ENCODE measurements at regions not wholly inside any gene's neighbourhood (a gene's known extent, or its start where the extent isn't known, plus 50 kb on each side); places are given as distances from the start of the nearest gene placed in this dataset.

DNA sequence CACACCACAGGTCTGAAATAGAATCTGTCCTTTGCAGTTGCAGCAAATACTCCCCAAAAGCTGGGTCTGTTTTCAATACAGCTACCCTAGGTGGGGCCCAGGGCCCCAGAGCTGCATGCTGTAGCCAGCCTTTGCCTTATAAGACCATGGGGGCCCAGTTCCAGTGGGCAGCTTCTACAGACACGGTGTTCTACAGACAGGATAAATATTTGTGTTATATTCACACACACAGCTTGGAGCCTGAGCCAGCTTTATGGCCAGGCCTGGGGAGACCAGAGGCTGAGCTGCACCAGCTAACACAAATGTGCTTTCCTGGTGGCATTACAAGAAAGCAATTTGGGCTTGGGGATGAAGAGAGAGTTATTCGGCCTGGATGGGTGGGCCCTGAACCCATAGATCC, 151.8 kb upstream of the NCAM1 start:
- no peaks in the 10 kb centered on the region for H3K4me1 ChIP-seq (ENCODE audit: low read length)
- H3K9me3 ChIP-seq (ENCODE audit: insufficient read depth, low read length): no peaks in the 10 kb centered on the region
- no peaks in the 10 kb centered on the region for H3K36me3 ChIP-seq (replicated peaks; ENCODE audit: low read depth, low read length)
- H2AFZ ChIP-seq (ENCODE audit: low read depth, low read length): no peak overlapping the region
- 0 out of 2 replicates have a peak, but pooled peaks cover 3% of the 10 kb centered on the region for H3K27me3 ChIP-seq (ENCODE audit: low read depth, low read length)
- no peak overlapping the region for H3K9ac ChIP-seq (ENCODE audit: low read length)
- H3K4me2 ChIP-seq (ENCODE audit: low read length): no peak overlapping the region
- H4K20me1 ChIP-seq (ENCODE audit: insufficient read depth, low read length): no peaks in the 10 kb centered on the region
- TF ChIP-seq, protein P1, sequence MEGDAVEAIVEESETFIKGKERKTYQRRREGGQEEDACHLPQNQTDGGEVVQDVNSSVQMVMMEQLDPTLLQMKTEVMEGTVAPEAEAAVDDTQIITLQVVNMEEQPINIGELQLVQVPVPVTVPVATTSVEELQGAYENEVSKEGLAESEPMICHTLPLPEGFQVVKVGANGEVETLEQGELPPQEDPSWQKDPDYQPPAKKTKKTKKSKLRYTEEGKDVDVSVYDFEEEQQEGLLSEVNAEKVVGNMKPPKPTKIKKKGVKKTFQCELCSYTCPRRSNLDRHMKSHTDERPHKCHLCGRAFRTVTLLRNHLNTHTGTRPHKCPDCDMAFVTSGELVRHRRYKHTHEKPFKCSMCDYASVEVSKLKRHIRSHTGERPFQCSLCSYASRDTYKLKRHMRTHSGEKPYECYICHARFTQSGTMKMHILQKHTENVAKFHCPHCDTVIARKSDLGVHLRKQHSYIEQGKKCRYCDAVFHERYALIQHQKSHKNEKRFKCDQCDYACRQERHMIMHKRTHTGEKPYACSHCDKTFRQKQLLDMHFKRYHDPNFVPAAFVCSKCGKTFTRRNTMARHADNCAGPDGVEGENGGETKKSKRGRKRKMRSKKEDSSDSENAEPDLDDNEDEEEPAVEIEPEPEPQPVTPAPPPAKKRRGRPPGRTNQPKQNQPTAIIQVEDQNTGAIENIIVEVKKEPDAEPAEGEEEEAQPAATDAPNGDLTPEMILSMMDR (IDR thresholded peaks at IDR 0.05; ENCODE audit: low read depth, low read length): no peak
- TF ChIP-seq EZH2phosphoT487 (IDR thresholded peaks at IDR 0.05; ENCODE audit: low read depth): no peak
- no peak overlapping the region for H3K4me3 ChIP-seq (ENCODE audit: low read length)
- no peaks in the 10 kb centered on the region for H3K79me2 ChIP-seq (ENCODE audit: low read length)
- H3K27ac ChIP-seq (ENCODE audit: low read length): no peak overlapping the region

DNA sequence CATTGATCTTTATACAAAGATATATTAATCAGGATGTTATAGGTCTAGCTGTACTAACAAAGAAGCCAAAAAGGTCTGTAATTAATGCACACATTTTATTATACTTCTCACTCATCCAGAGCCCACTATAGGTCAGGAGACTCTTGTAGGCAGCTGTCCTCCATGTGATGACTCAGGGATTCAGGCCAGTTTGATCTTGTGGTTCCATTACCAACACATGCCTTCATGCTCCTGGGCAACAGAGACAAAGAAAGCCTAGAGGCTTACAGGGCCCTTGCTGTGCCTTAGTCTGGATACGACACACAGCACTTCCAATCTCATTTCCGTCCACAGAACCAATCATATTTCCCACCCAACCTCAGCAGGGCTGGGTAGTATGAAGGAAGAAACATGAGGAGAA, 150.3 kb upstream of the NCAM1 start:
- Histone ChIP-seq H3K4me3 (ENCODE audit: low read length) (no peak overlapping the region), H3K36me3 (replicated peaks; ENCODE audit: low read depth, low read length) (no peaks in the 10 kb centered on the region), H3K79me2 (ENCODE audit: low read length) (no peaks in the 10 kb centered on the region), H4K20me1 (ENCODE audit: insufficient read depth, low read length) (no peaks in the 10 kb centered on the region), H3K4me1 (ENCODE audit: low read length) (no peaks in the 10 kb centered on the region), H3K9ac (ENCODE audit: low read length) (no peak overlapping the region), H3K4me2 (ENCODE audit: low read length) (no peak overlapping the region), H2AFZ (ENCODE audit: low read depth, low read length) (no peak overlapping the region), H3K27ac (ENCODE audit: low read length) (no peak overlapping the region), H3K27me3 (ENCODE audit: low read depth, low read length) (0 out of 2 replicates have a peak, but pooled peaks cover 3% of the 10 kb centered on the region), H3K9me3 (ENCODE audit: insufficient read depth, low read length) (no peaks in the 10 kb centered on the region)
- TF ChIP-seq, protein P1 (IDR thresholded peaks at IDR 0.05; ENCODE audit: low read depth, low read length): no peak
- TF ChIP-seq EZH2phosphoT487 (IDR thresholded peaks at IDR 0.05; ENCODE audit: low read depth): no peak

DNA sequence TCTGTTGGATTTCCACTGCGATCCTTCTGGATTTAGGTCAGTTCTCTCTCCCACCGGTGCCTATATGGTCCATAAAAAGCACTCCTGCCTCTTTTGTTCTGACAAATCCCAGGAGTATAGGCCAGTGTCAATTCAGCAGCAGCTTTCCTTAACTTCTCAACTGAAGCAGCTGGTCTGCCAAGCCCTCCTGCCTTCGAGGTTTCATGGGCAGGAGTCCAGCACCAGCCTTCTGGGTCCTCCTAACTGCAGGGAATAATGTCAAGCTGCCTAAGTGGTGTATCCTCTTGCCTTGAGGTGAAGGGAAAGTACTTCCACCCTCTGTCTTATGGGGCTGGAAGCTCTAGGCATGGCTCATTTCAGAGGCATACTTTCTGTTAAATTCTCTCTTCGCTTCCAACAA, 149.4 kb upstream of the NCAM1 start:
- no peaks in the 10 kb centered on the region for H3K36me3 ChIP-seq (replicated peaks; ENCODE audit: low read depth, low read length)
- H3K9ac ChIP-seq (ENCODE audit: low read length): no peak overlapping the region
- H2AFZ ChIP-seq (ENCODE audit: low read depth, low read length): no peak overlapping the region
- H3K4me2 ChIP-seq (ENCODE audit: low read length): no peak overlapping the region
- H3K9me3 ChIP-seq (ENCODE audit: insufficient read depth, low read length): no peaks in the 10 kb centered on the region
- TF ChIP-seq EZH2phosphoT487 (IDR thresholded peaks at IDR 0.05; ENCODE audit: low read depth): no peak
- TF ChIP-seq, protein P1 (IDR thresholded peaks at IDR 0.05; ENCODE audit: low read depth, low read length): no peak
- H3K27ac ChIP-seq (ENCODE audit: low read length): no peak overlapping the region
- no peaks in the 10 kb centered on the region for H3K27me3 ChIP-seq (ENCODE audit: low read depth, low read length)
- no peaks in the 10 kb centered on the region for H3K4me1 ChIP-seq (ENCODE audit: low read length)
- H3K79me2 ChIP-seq (ENCODE audit: low read length): no peaks in the 10 kb centered on the region
- H3K4me3 ChIP-seq (ENCODE audit: low read length): no peak overlapping the region
- H4K20me1 ChIP-seq (ENCODE audit: insufficient read depth, low read length): no peaks in the 10 kb centered on the region

DNA sequence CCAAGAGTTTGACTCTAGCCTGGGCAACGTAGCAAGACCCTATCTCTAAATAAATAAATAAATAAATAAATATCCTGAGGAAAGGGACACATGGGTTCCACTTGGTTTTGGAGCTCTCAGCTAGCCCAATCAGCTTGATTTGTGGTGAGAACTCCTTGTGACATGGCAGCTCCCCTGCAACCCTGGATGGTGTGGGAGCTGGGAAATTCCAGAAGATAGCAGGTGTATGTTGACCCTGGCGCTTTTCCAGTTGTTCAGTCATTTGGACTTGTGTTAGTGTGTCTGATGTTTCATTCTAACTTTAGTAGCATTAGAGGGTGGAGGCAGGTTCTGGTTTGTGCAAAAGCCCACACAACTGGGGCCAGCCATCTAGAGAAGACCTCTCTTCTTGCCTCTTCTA, 148.5 kb upstream of the NCAM1 start:
- no peak overlapping the region for H3K27ac ChIP-seq (ENCODE audit: low read length)
- TF ChIP-seq, protein P1 (IDR thresholded peaks at IDR 0.05; ENCODE audit: low read depth, low read length): no peak
- no peak for TF ChIP-seq EZH2phosphoT487 (IDR thresholded peaks at IDR 0.05; ENCODE audit: low read depth)

More for the DNA sequence above, 148.5 kb upstream of the NCAM1 start:
- Histone ChIP-seq H3K79me2 (ENCODE audit: low read length) (no peaks in the 10 kb centered on the region), H3K4me1 (ENCODE audit: low read length) (no peaks in the 10 kb centered on the region), H3K4me2 (ENCODE audit: low read length) (no peak overlapping the region), H3K36me3 (replicated peaks; ENCODE audit: low read depth, low read length) (no peaks in the 10 kb centered on the region), H3K4me3 (ENCODE audit: low read length) (no peak overlapping the region), H2AFZ (ENCODE audit: low read depth, low read length) (no peak overlapping the region), H4K20me1 (ENCODE audit: insufficient read depth, low read length) (no peaks in the 10 kb centered on the region), H3K27me3 (ENCODE audit: low read depth, low read length) (no peaks in the 10 kb centered on the region), H3K9ac (ENCODE audit: low read length) (no peak overlapping the region), H3K9me3 (ENCODE audit: insufficient read depth, low read length) (no peaks in the 10 kb centered on the region)

Data from OCI-LY3 (cell line).